ENCODE measurements at regions not wholly inside any gene's neighbourhood (a gene's known extent, or its start where the extent isn't known, plus 50 kb on each side); places are given as distances from the start of the nearest gene placed in this dataset.
"Not testable (repeated sequence)": the region's sequence is repeated elsewhere in the genome, so short reads cannot be mapped to it uniquely, and the experiment has no call there.

- no peak for DNase-seq
These were observed 803.5 kb downstream of the PLOD2 start for GRCh38 chr3:145357453-145357852.

GRCh38 chr3:145359040-145359439 is 801.9 kb downstream of the PLOD2 start:
- no peak for DNase-seq

GRCh38 chr3:145368748-145369147 is 792.2 kb downstream of the PLOD2 start:
- DNase-seq, result no peak

GRCh38 chr3:145370870-145371269 is 790.1 kb downstream of the PLOD2 start:
- no peak for DNase-seq

DNA sequence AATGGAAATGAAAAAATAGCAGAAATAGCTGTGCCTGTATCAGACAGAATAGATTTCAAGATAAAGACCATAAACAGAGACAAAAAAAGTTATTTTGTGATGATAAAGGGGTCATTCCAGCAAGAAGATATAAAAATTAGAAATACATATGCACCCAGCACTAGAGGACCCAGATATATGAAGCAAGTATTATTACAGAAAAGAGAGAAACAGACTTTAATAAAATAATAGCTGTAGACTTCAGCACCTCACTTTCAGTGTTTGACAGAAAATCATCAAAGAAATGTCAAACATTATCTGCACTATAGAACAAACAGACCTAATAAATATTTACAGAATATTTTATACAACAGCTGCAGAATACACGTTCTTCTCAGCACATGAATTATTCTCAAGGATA is 783.7 kb downstream of the PLOD2 start:
- DNase-seq, result no peak

DNA sequence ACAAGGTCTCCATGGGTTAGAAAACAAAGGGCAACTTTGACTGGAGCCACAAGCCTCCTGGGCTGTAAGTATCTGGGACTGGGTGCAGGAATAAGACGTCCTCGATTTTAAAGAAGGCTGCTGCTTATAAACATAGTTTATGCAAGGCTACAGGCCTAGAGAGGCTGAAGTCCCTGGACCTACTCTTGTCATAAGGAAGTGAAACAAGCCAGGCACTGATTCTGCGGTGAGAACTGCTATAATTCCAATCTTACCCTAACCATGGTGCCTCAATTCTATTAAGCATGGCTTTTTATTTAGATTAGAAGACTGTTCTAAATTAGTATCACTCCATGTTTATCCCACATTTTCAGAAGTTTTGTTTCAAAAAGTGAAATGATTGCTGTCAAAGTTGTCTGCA is 777.6 kb downstream of the PLOD2 start:
- DNase-seq, result no peak

GRCh38 chr3:145384307-145384706 is 776.7 kb downstream of the PLOD2 start:
- DNase-seq, result no peak

DNA sequence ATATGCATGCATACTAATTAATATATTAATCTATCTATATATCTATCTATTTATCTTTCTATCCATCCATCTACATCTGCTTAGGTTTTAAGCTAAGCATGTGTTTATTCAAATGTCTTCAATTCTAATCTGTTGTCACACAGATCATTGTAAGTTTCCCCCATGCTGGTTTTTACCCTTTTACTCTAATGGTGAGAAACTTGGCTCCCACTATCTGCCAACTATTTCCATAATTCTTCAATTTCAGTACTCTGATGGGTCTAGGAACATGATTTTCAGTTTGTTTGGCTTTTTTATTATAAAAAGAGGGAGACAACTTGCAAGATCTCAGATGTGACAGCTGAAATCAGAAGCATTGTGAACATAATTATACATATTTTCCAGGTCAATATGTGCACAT is 773.8 kb downstream of the PLOD2 start:
- no peak for DNase-seq

- DNase-seq, result no peak
These were observed 765.6 kb downstream of the PLOD2 start for GRCh38 chr3:145395421-145395820.

DNA sequence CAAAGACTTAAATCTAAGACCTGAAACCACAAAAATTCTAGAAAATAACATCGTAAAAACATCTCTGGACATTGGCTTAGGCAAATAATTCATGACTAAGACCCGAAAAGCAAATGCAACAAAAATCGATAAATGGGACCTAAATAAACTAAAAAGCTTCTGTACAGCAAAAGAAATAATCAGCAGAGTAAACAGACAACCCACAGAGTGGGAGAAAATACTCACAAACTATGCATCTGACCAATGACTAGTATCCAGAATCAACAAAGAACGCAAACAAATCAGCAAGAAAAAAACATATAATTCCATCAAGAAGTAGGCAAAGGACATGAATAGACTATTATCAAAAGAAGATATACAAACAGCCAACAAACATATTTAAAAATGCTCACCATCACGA is 749.4 kb downstream of the PLOD2 start:
- no peak for DNase-seq

DNA sequence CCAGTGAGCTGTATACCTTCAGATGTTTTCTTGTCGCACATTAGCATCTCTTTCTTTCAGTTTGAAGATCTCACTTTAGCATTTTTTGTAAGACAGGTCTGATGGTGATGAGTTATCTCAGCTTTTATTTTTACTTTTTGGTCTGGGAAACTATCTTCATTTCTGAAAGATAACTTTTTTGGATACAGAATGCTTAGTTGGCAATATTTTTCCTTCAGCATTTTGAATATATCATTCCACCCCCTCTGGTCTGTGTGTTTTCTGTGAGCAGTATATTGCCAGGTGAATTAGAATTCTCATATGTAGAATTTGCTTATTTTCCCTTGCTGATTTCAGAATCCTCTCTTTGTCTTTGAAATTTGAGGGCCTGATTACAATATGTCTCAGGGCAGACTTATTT is 743.3 kb downstream of the PLOD2 start:
- no peak for DNase-seq

DNA sequence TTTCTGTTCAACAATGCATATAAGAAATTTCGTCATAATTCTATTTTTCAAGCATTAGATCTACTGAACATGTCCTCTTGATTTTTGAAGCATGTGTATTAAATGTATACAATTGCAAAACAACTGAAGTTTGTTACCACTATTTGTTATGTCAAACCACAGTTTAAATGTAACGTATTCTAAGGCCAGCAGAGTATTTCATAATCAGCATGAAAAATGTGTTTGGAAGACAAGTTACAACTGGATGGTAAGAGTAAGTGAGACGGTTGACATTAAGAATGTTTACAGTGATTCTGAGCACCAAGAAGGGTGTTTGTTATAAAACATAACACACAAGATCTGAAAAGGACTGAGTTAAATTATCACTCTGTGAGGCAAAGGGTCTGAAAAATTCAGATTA is 738.4 kb downstream of the PLOD2 start:
- no peak for DNase-seq

DNA sequence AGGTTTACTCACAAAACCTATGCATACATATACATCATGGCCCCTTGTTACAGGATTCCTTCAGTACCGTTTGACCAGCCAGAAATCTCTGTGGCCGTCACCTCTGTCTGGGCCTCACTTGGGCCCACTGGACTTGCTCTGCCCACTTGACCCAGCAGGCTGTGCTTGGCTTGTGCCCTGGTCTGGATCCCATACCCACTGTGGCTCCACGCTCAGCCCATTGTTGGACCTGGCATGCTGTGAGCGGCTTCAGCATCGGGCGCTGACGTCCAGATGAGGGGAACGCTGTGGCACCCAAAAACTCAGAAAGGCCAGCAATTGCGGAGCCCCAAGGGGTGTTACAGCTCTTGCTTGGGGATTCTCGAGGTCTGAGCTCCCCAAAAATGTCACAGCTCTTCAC is 733.6 kb downstream of the PLOD2 start:
- DNase-seq, result no peak

GRCh38 chr3:145429546-145429945 is 731.4 kb downstream of the PLOD2 start:
- DNase-seq, result no peak

- no peak for DNase-seq
These were observed 712.5 kb downstream of the PLOD2 start for GRCh38 chr3:145448436-145448835.

- DNase-seq, result no peak
These were observed 710.8 kb downstream of the PLOD2 start for GRCh38 chr3:145450018-145450682.

GRCh38 chr3:145457825-145458552 is 703.0 kb downstream of the PLOD2 start:
- DNase-seq, result no peak

- DNase-seq, result not testable (repeated sequence)
These were observed 701.3 kb downstream of the PLOD2 start for GRCh38 chr3:145459681-145460080.

DNA sequence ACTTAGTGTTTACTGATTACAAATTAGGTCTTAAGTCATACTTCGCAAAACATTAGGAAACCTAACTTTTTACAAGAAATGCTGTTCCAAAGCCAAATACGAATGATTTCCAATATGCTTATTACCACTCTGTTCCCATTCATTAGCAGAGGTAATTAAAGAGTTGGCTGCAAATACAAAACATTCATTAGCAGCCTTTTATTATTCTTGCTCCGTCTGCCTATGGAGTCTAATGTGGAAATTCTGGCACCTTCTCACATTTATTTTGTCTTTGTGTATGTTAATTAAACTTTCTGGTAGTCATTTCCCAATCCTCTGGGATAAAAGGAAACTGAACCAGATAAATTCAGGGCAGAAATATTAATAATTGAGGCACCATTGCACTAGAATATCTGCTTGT is 689.0 kb downstream of the PLOD2 start:
- DNase-seq, result no peak

DNA sequence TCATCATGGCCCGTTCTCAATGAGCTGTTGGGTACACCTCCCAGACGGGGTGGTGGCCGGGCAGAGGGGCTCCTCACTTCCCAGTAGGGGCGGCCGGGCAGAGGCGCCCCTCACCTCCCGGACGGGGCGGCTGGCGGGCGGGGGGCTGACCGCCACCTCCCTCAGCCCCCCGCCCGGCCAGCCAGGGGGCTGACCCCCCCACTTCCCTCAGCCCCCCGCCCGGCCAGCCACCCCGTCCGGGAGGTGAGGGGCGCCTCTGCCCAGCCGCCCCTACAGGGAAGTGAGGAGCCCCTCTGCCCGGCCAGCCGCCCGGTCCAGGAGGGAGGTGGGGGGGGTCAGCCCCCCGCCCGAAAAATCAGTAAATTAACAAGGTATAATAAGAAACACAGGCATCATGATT is 678.2 kb downstream of the PLOD2 start:
- DNase-seq, result not testable (repeated sequence)

DNA sequence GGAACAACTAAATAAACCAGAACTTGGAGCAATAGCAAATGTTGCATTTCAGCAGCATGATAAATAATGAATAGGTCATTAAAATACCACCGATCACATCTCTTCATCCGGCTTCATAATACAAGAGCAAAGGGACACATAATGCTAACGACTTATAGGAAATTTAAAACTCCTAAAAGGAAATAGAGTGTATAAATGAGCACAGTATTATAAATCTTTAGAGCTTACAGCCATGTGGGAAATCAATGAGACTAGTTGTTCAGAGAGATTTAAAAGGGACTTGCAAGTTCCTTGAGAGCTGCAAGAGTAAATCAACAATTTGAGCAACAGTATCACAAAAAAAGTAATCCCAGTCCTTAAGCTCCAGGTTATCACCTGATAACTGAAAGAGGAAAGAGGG is 677.0 kb downstream of the PLOD2 start:
- no peak for DNase-seq

- no peak for DNase-seq
These were observed 672.0 kb downstream of the PLOD2 start for GRCh38 chr3:145489011-145489410.

- no peak for DNase-seq
These were observed 670.6 kb downstream of the PLOD2 start for GRCh38 chr3:145490088-145491048.

- no peak for DNase-seq
These were observed 668.5 kb downstream of the PLOD2 start for GRCh38 chr3:145492456-145492855.
